Psoas muscle (tissue), 7 donors: ENCODE measurements at regions not wholly inside any gene's neighbourhood (a gene's known extent, or its start where the extent isn't known, plus 50 kb on each side); places are given as distances from the start of the nearest gene placed in this dataset.

Experiments used
- ATAC-seq, 4 donors: fragments of 200-7000 bp; cut with Tn5 transposase; one replicate each; pipeline ENCODE4 v1.9.1; 2020; ENCODE audit warnings: moderate library complexity in 3 of 4, mild to moderate bottlenecking in 2 of 4
- DNase-seq, 2 donors: peaks; one replicate each; pipeline ENCODE4 v3.0.0-alpha.2; 2020
- H3K27ac ChIP-seq: fragments of 200-600 bp; one replicate; pipeline ENCODE4 v1.8.0; 2022
- H3K27me3 ChIP-seq, 3 donors: fragments of 200-600 bp in 1 of 3; one replicate each; pipeline versions ENCODE4 v1.6.1 to v1.8.0; 2013 to 2022; ENCODE audit warnings: low read length in 2 of 3, mild to moderate bottlenecking in 2 of 3, moderate library complexity in 1 of 3; ENCODE audit not compliant: insufficient read depth in 3 of 3
- H3K36me3 ChIP-seq, 2 donors: fragments of 200-600 bp in 1 of 2; one replicate each; pipeline versions ENCODE4 v1.6.1 to v1.8.0; 2013 to 2022; ENCODE audit warnings: low read depth in 1 of 2, mild to moderate bottlenecking in 1 of 2, moderate library complexity in 1 of 2; ENCODE audit not compliant: insufficient read depth in 1 of 2
- H3K4me1 ChIP-seq: fragments of 200-600 bp; one replicate; pipeline ENCODE4 v1.8.0; 2022
- H3K4me3 ChIP-seq: fragments of 200-600 bp; one replicate; pipeline ENCODE4 v1.8.0; 2022; ENCODE audit warnings: mild to moderate bottlenecking
- H3K9me3 ChIP-seq: fragments of 200-600 bp; one replicate; pipeline ENCODE4 v1.8.0; 2022
- CTCF ChIP-seq: fragments of 200-600 bp; IDR thresholded peaks from one replicate; pipeline ENCODE4 v1.8.0; 2022; ENCODE audit warnings: antibody characterized with exemption
- WGBS, 3 donors: extraction: QIAGEN DNeasy Blood & Tissue Kit; methylation state at CpG; one replicate each; pipeline versions ENCODE4 v1.1.6 to v1.1.7; 2013; 5-methylcytosine and 5-hydroxymethylcytosine counted together
- intact Hi-C, 2 donors: fragments of 100-400 bp; cut with DNase I; formaldehyde crosslinking; loops; one replicate each; pipeline versions ENCODE4 v1.11.0 to v1.14.2; 2022
- donor health status: healthy with polysubstance abuse.
- donor health status: DM: no; HTN: no; CAD: no; lungs with moderate emphysema.
- donor health status: Bipolar disorder and iron deficiency.
- donor health status: healthy.
- donor health status: DM: yes; HTN: yes; CAD: no.
- donor health status: DM: no; HTN: no; CAD: no.
- donor health status: DM: yes; HTN: yes; CAD: no.

GRCh38 chr11:111077530-111078322 is 167.8 kb upstream of the POU2AF2 start:
- intact Hi-C loops, result no loop called here
- H3K9me3 ChIP-seq, result no peaks in the 10 kb centered on the region
- no peaks in the 10 kb centered on the region for H3K27me3 ChIP-seq
- no peak for TF ChIP-seq CTCF
- WGBS, 3 donors, result 68 to 71% (median 69%) methylated on average over 3 of the region's 3 CpGs
- ATAC-seq (no peak), DNase-seq (no peak)
- no peaks in the 10 kb centered on the region for H3K4me1 ChIP-seq
- H3K4me3 ChIP-seq, result no peak overlapping the region
- no peak overlapping the region for H3K27ac ChIP-seq
- H3K36me3 ChIP-seq, result no peaks in the 10 kb centered on the region

- Histone ChIP-seq H3K4me3 (no peak overlapping the region), H3K36me3 (no peaks in the 10 kb centered on the region), H3K27me3 (no peaks in the 10 kb centered on the region), H3K9me3 (peaks cover 24% of the 10 kb centered on the region), H3K4me1 (no peaks in the 10 kb centered on the region), H3K27ac (no peak overlapping the region)
- DNase-seq (no peak), ATAC-seq (no peak)
- no peak for TF ChIP-seq CTCF
- 38 to 55% (median 39%) methylated on average over 1 of the region's 1 CpG for WGBS, 3 donors
- intact Hi-C loops, result no loop called here
These were observed 176.5 kb upstream of the POU2AF2 start for GRCh38 chr11:111069066-111069465.

- ATAC-seq, result no peak
- Histone ChIP-seq H3K4me1 (no peaks in the 10 kb centered on the region), H3K9me3 (peaks cover 24% of the 10 kb centered on the region), H3K27me3 (no peaks in the 10 kb centered on the region), H3K36me3 (no peaks in the 10 kb centered on the region), H3K4me3 (no peak overlapping the region), H3K27ac (no peak overlapping the region)
- WGBS, 3 donors, result 88 to 98% (median 96%) methylated on average over 1 of the region's 1 CpG
- no peak for DNase-seq
- intact Hi-C loops, result no loop called here
- TF ChIP-seq CTCF, result no peak
These were observed 177.5 kb upstream of the POU2AF2 start for GRCh38 chr11:111067994-111068393.

- WGBS, 3 donors, result 70 to 88% (median 82%) methylated on average over 2 of the region's 2 CpGs
- intact Hi-C loops, result no loop called here
- H3K27ac ChIP-seq, result no peak overlapping the region
- H3K4me3 ChIP-seq, result no peak overlapping the region
- H3K27me3 ChIP-seq, result no peaks in the 10 kb centered on the region
- TF ChIP-seq CTCF, result no peak
- no peaks in the 10 kb centered on the region for H3K4me1 ChIP-seq
- DNase-seq (no peak), ATAC-seq (no peak)
- no peaks in the 10 kb centered on the region for H3K36me3 ChIP-seq
- H3K9me3 ChIP-seq, result peaks cover 24% of the 10 kb centered on the region
These were observed 178.7 kb upstream of the POU2AF2 start for GRCh38 chr11:111066846-111067245.
